ENCODE measurements at regions not wholly inside any gene's neighbourhood (a gene's known extent, or its start where the extent isn't known, plus 50 kb on each side); places are given as distances from the start of the nearest gene placed in this dataset.

DNA sequence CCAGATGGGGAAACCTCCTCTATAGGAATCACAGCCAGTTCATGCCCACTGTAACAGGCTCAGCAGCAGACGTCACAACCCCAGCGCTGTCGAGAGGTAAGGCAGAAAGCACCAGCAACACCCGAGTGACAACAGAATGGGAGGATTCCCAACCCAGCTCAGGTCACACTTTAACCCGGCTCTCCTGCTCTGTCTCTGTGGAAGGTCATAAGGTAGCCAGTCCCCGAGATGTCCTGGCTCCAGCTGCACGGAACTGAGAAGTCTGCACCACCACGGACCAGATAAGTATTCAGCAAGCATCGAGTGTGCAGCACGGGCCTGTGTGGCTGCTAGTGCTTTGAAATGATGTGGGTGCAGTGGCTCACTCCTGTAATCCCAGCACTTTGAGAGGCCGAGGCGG is 236.7 kb upstream of the TCERG1L start:
- TF ChIP-seq POLR2AphosphoS5 (IDR thresholded peaks at IDR 0.05) (no peak), TAF1 (IDR thresholded peaks at IDR 0.05; ENCODE audit: low read depth) (no peak), RAD21 (conservative IDR thresholded peaks at IDR 0.05) (no peak), EP300 (conservative IDR thresholded peaks at IDR 0.05; ENCODE audit: poor library complexity, severe bottlenecking) (no peak)
- TF ChIP-seq, protein P1, sequence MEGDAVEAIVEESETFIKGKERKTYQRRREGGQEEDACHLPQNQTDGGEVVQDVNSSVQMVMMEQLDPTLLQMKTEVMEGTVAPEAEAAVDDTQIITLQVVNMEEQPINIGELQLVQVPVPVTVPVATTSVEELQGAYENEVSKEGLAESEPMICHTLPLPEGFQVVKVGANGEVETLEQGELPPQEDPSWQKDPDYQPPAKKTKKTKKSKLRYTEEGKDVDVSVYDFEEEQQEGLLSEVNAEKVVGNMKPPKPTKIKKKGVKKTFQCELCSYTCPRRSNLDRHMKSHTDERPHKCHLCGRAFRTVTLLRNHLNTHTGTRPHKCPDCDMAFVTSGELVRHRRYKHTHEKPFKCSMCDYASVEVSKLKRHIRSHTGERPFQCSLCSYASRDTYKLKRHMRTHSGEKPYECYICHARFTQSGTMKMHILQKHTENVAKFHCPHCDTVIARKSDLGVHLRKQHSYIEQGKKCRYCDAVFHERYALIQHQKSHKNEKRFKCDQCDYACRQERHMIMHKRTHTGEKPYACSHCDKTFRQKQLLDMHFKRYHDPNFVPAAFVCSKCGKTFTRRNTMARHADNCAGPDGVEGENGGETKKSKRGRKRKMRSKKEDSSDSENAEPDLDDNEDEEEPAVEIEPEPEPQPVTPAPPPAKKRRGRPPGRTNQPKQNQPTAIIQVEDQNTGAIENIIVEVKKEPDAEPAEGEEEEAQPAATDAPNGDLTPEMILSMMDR (IDR thresholded peaks at IDR 0.05; ENCODE audit: poor library complexity, severe bottlenecking) = no peak
